ENCODE measurements at regions not wholly inside any gene's neighbourhood (a gene's known extent, or its start where the extent isn't known, plus 50 kb on each side); places are given as distances from the start of the nearest gene placed in this dataset.

- DNase-seq (ENCODE audit: low read depth): no peak
Measured at GRCh38 chr2:71794611-71795010, 341.2 kb downstream of the DYSF start.

- peak; percentile 18 for DNase-seq (ENCODE audit: low read depth)
Measured at GRCh38 chr2:71793926-71794325, 340.6 kb downstream of the DYSF start.

- peak; percentile 80 for DNase-seq (ENCODE audit: low read depth)
Measured at GRCh38 chr2:71792926-71793761, 339.8 kb downstream of the DYSF start.

GRCh38 chr2:71791501-71792135, 338.3 kb downstream of the DYSF start:
- DNase-seq (ENCODE audit: low read depth): no peak

GRCh38 chr2:71791061-71791450, 337.7 kb downstream of the DYSF start:
- no peak for DNase-seq (ENCODE audit: low read depth)

- no peak for DNase-seq (ENCODE audit: low read depth)
Measured at GRCh38 chr2:71790226-71791060, 337.1 kb downstream of the DYSF start.

- DNase-seq (ENCODE audit: low read depth): peak; percentile 57
Measured at GRCh38 chr2:71789556-71790204, 336.3 kb downstream of the DYSF start.

GRCh38 chr2:71788601-71789240, 335.4 kb downstream of the DYSF start:
- no peak for DNase-seq (ENCODE audit: low read depth)

GRCh38 chr2:71788186-71788525, 334.8 kb downstream of the DYSF start:
- DNase-seq (ENCODE audit: low read depth): no peak

- no peak for DNase-seq (ENCODE audit: low read depth)
Measured at GRCh38 chr2:71787476-71788185, 334.3 kb downstream of the DYSF start.

GRCh38 chr2:71787108-71787415, 333.7 kb downstream of the DYSF start:
- no peak for DNase-seq (ENCODE audit: low read depth)

- no peak for DNase-seq (ENCODE audit: low read depth)
Measured at GRCh38 chr2:71786291-71787107, 333.1 kb downstream of the DYSF start.

GRCh38 chr2:71785516-71785981, 332.2 kb downstream of the DYSF start:
- no peak for DNase-seq (ENCODE audit: low read depth)

- peak; percentile 88 for DNase-seq (ENCODE audit: low read depth)
Measured at GRCh38 chr2:71784734-71785511, 331.6 kb downstream of the DYSF start.

- no peak for DNase-seq (ENCODE audit: low read depth)
Measured at GRCh38 chr2:71783815-71784214, 330.5 kb downstream of the DYSF start.

GRCh38 chr2:71783215-71783614, 329.9 kb downstream of the DYSF start:
- DNase-seq (ENCODE audit: low read depth): no peak

- DNase-seq (ENCODE audit: low read depth): no peak
Measured at GRCh38 chr2:71782323-71782722, 329.0 kb downstream of the DYSF start.

- DNase-seq (ENCODE audit: low read depth): no peak
Measured at GRCh38 chr2:71781695-71782228, 328.4 kb downstream of the DYSF start.

GRCh38 chr2:71780162-71780561, 326.8 kb downstream of the DYSF start:
- DNase-seq (ENCODE audit: low read depth): no peak
